ENCODE measurements at regions not wholly inside any gene's neighbourhood (a gene's known extent, or its start where the extent isn't known, plus 50 kb on each side); places are given as distances from the start of the nearest gene placed in this dataset.

DNA sequence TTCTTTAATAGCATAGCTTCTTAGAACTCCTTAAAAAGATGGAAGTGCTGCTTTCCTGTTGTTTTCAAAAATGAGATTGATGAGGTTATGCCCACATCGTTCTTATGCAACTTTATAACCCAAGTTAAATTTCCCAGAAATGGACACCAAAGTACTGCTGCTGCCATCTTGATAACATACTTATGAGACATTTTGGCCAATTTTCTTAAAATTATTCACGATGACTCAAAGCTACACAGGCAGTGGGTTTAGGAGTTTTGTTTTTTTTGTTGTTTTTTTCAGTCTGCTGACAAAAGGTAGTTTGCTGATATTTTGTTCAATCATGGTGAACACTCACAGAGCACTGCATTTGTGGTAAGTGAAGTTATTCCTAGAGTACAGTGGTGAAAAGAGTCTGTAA is 54.9 kb upstream of the RFC3 start:
- DNase-seq: no peak

- no peak for DNase-seq
These were observed 53.2 kb upstream of the RFC3 start for GRCh38 chr13:33764716-33765115.

- DNase-seq: no peak
These were observed 51.4 kb upstream of the RFC3 start for GRCh38 chr13:33766329-33767123.

DNA sequence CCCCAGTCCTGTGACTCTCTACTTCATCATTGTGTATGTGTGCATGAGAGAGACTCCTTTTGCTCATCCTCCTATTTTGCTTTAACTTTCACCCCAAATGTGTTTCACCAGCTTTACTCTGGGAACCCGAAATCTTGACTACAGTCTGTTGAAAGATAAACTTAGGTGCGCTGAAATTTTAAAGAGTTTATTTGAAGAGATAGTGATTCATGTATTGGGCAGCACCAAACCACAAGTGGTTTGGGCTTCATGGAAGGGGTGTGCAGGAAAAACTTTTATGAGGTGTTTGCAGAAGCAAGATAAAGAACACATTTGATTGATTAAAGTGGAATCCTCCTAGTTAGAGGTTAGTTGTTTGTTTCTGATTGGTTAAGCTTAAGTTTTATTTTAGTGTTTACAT is 50.8 kb upstream of the RFC3 start:
- no peak for DNase-seq
